AG04450 (cell line): ENCODE measurements at regions not wholly inside any gene's neighbourhood (a gene's known extent, or its start where the extent isn't known, plus 50 kb on each side); places are given as distances from the start of the nearest gene placed in this dataset.
"Not testable (repeated sequence)": the region's sequence is repeated elsewhere in the genome, so short reads cannot be mapped to it uniquely, and the experiment has no call there.

Source experiments
- CTCF ChIA-PET: fragments of 300-600, 350-600 bp; formaldehyde crosslinking; extraction: SDS; loops from one replicate; lab custom pipeline; 2022; ENCODE audit warnings: antibody characterized with exemption, inconsistent platforms; lab: Charles Lee
- POLR2A ChIA-PET: fragments of 350-600 bp; formaldehyde crosslinking; extraction: SDS; loops from one replicate; lab custom pipeline; 2021; ENCODE audit warnings: antibody characterized with exemption, inconsistent platforms; lab: Yijun Ruan, JAX
- DNase-seq: peaks from one replicate; pipeline ENCODE4 v3.0.0-alpha.2; 2011; ENCODE audit warnings: low read depth, low spot score
- H3K27ac ChIP-seq: one replicate; pipeline ENCODE4 v1.5.1; 2012; ENCODE audit warnings: low read depth, low read length, control low read depth
- H3K27me3 ChIP-seq: one replicate; pipeline ENCODE4 v1.6.0; 2012; ENCODE audit warnings: low read length; ENCODE audit not compliant: control insufficient read depth, insufficient read depth
- H3K4me3 ChIP-seq: 2 replicates; pipeline ENCODE4 v1.5.1; 2011; ENCODE audit warnings: mild to moderate bottlenecking, low read depth, low read length, control low read depth
- H3K9me3 ChIP-seq: 2 replicates; pipeline ENCODE4 v1.5.1; 2012; ENCODE audit warnings: low read length; ENCODE audit not compliant: control insufficient read depth, insufficient read depth
- CTCF ChIP-seq: IDR thresholded peaks from 2 replicates; pipeline ENCODE4 v1.5.1; 2011; ENCODE audit warnings: low read depth, low read length, control low read depth, inconsistent platforms

- no peak for DNase-seq
- H3K9me3 ChIP-seq = peaks cover 9% of the 10 kb centered on the region
- H3K27me3 ChIP-seq = no peaks in the 10 kb centered on the region
- POLR2A ChIA-PET = no interaction called here
- TF ChIP-seq CTCF = no peak
- no peak overlapping the region for H3K4me3 ChIP-seq
- CTCF ChIA-PET = no interaction called here
- H3K27ac ChIP-seq = no peak overlapping the region
These were observed 745.2 kb downstream of the PCDH17 start for GRCh38 chr13:58376775-58377174.

GRCh38 chr13:58379221-58379620 lies 747.7 kb downstream of the PCDH17 start:
- TF ChIP-seq CTCF = no peak
- Histone ChIP-seq H3K27ac (no peak overlapping the region), H3K4me3 (no peak overlapping the region), H3K9me3 (peaks cover 6% of the 10 kb centered on the region), H3K27me3 (no peaks in the 10 kb centered on the region)
- ChIA-PET CTCF (no interaction called here), POLR2A (no interaction called here)
- DNase-seq = no peak

- H3K4me3 ChIP-seq, CTCF ChIA-PET, DNase-seq, H3K27ac ChIP-seq, POLR2A ChIA-PET, H3K27me3 ChIP-seq, H3K9me3 ChIP-seq: not testable (repeated sequence)
These were observed 753.8 kb downstream of the PCDH17 start for GRCh38 chr13:58385336-58385735.

- H3K27ac ChIP-seq = no peak overlapping the region
- ChIA-PET CTCF (no interaction called here), POLR2A (no interaction called here)
- no peak overlapping the region for H3K4me3 ChIP-seq
- H3K27me3 ChIP-seq = no peaks in the 10 kb centered on the region
- TF ChIP-seq CTCF = no peak
- no peak for DNase-seq
- peaks cover 5% of the 10 kb centered on the region for H3K9me3 ChIP-seq
These were observed 766.2 kb downstream of the PCDH17 start for GRCh38 chr13:58397596-58398387.

- H3K4me3 ChIP-seq = no peak overlapping the region
- TF ChIP-seq CTCF = no peak
- ChIA-PET CTCF (no interaction called here), POLR2A (no interaction called here)
- no peak for DNase-seq
- no peak overlapping the region for H3K27ac ChIP-seq
- peaks cover 5% of the 10 kb centered on the region for H3K9me3 ChIP-seq
- H3K27me3 ChIP-seq = no peaks in the 10 kb centered on the region
These were observed 767.7 kb downstream of the PCDH17 start for GRCh38 chr13:58399263-58399662.
